ENCODE measurements at regions not wholly inside any gene's neighbourhood (a gene's known extent, or its start where the extent isn't known, plus 50 kb on each side); places are given as distances from the start of the nearest gene placed in this dataset.

DNA sequence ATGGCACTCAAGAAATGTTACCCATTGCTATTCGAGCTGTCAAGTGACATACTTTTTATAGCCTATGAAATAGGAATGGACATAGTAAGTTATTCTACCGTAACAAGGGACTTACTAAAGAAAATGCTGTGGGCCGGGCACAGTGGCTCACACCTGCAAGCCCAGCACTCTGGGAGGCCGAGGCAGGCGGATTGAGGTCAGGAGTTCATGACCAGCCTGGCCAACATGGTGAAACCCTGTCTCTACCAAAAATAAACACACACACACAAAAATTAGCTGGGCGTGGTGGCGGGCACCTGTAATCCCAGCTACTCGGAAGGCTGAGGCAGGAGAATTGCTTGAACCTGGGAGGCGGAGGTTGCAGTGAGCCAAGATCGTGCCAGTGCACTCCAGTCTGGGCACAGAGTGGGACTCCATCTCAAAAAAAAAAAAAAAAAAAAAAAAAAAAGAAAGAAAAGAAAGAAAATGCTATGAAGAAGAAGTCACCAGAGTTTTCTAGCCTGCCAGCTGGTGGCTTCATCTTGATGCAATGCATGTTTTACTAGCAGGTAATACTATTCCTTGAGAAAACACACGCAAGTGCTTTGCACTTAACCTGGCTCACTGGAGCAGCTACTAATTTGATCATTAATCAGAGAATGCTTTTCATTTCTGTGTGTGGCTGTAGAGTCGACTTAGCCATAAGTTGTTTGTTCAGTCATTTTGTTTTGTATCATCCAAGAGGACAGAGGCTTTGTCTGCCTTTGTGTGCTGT is 166.7 kb upstream of the MYL2 start:
- TF ChIP-seq, protein P1, sequence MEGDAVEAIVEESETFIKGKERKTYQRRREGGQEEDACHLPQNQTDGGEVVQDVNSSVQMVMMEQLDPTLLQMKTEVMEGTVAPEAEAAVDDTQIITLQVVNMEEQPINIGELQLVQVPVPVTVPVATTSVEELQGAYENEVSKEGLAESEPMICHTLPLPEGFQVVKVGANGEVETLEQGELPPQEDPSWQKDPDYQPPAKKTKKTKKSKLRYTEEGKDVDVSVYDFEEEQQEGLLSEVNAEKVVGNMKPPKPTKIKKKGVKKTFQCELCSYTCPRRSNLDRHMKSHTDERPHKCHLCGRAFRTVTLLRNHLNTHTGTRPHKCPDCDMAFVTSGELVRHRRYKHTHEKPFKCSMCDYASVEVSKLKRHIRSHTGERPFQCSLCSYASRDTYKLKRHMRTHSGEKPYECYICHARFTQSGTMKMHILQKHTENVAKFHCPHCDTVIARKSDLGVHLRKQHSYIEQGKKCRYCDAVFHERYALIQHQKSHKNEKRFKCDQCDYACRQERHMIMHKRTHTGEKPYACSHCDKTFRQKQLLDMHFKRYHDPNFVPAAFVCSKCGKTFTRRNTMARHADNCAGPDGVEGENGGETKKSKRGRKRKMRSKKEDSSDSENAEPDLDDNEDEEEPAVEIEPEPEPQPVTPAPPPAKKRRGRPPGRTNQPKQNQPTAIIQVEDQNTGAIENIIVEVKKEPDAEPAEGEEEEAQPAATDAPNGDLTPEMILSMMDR (IDR thresholded peaks at IDR 0.05): no peak
- no peak for TF ChIP-seq EP300 (IDR thresholded peaks at IDR 0.05)
